H1 (cell line): ENCODE measurements at regions not wholly inside any gene's neighbourhood (a gene's known extent, or its start where the extent isn't known, plus 50 kb on each side); places are given as distances from the start of the nearest gene placed in this dataset.

Source experiments
- CTCF ChIA-PET: fragments of 300-600 bp; sonication (Branson Sonifier 250); formaldehyde crosslinking; loops from one replicate; lab custom pipeline; 2021; ENCODE audit not compliant: partially characterized antibody; lab: Charles Lee
- POLR2A ChIA-PET: fragments of 300-600 bp; sonication (Branson Sonifier 250); formaldehyde crosslinking; loops from one replicate; lab custom pipeline; 2021; ENCODE audit warnings: inconsistent platforms; ENCODE audit not compliant: partially characterized antibody; lab: Charles Lee
- DNase-seq, 2 experiments: peaks; one replicate each; pipeline versions ENCODE4 v3.0.0 to v3.0.0-alpha.2; 2010 to 2022; ENCODE audit warnings: low spot score in 2 of 2, low read depth in 1 of 2, mixed read lengths in 1 of 2
- FAIRE-seq: peaks from 2 replicates; lab custom pipeline; 2011; peaks lifted over from hg19 to GRCh38; lab: Jason Lieb, UNC
- H2AFZ ChIP-seq: 2 replicates; pipeline ENCODE4 v1.8.1; 2012; ENCODE audit warnings: low read length, inconsistent platforms
- H2AK5ac ChIP-seq: 2 replicates; pipeline ENCODE4 v1.6.1; 2013; ENCODE audit warnings: low read depth, low read length
- H2BK120ac ChIP-seq: replicated peaks from 2 replicates; pipeline ENCODE3; 2013; ENCODE audit warnings: low read depth, low read length, inconsistent platforms
- H2BK12ac ChIP-seq: 2 replicates; pipeline ENCODE4 v1.6.1; 2013; ENCODE audit warnings: low read depth, low read length
- H2BK15ac ChIP-seq: 2 replicates; pipeline ENCODE4 v1.6.1; 2013; ENCODE audit warnings: low read length
- H2BK20ac ChIP-seq: 2 replicates; pipeline ENCODE4 v1.6.1; 2013; ENCODE audit warnings: low read length
- H2BK5ac ChIP-seq: 2 replicates; pipeline ENCODE4 v1.6.1; 2013; ENCODE audit warnings: low read depth, low read length
- H3K14ac ChIP-seq: 2 replicates; pipeline ENCODE4 v1.6.1; 2013; ENCODE audit warnings: inconsistent platforms; ENCODE audit not compliant: insufficient read length
- H3K18ac ChIP-seq: 2 replicates; pipeline ENCODE4 v1.6.1; 2013; ENCODE audit warnings: low read length; ENCODE audit errors: extremely low read depth
- H3K23ac ChIP-seq: 2 replicates; pipeline ENCODE4 v1.6.1; 2013; ENCODE audit warnings: inconsistent platforms; ENCODE audit not compliant: insufficient read length
- H3K23me2 ChIP-seq: 2 replicates; pipeline ENCODE4 v1.6.1; 2013; ENCODE audit warnings: low read depth, low read length
- H3K27ac ChIP-seq: 2 replicates; pipeline ENCODE4 v1.6.1; 2011; ENCODE audit warnings: low read depth, low read length, inconsistent platforms
- H3K27me3 ChIP-seq, 4 experiments: replicated peaks in 1 of 4; 1 replicate in 1 of 4; 2 replicates in 3 of 4; pipeline versions ENCODE4 v1.6.1 to v1.8.1; 2011 to 2013; ENCODE audit warnings: low read length in 3 of 4, mild to moderate bottlenecking in 3 of 4, inconsistent platforms in 2 of 4, mixed read lengths in 2 of 4, moderate library complexity in 1 of 4; ENCODE audit not compliant: control insufficient read depth in 3 of 4, insufficient read depth in 3 of 4; ENCODE audit errors: extremely low read depth in 1 of 4
- H3K36me3 ChIP-seq, 4 experiments: 2 replicates each; pipeline versions ENCODE4 v1.6.1 to v1.8.1; 2011 to 2013; ENCODE audit warnings: mild to moderate bottlenecking in 4 of 4, low read length in 3 of 4, moderate library complexity in 2 of 4, control low read depth in 1 of 4, inconsistent platforms in 1 of 4; ENCODE audit not compliant: insufficient read depth in 4 of 4, control insufficient read depth in 2 of 4
- H3K4ac ChIP-seq: replicated peaks from 2 replicates; pipeline ENCODE3; 2013; ENCODE audit warnings: low read length, low read depth, mixed read lengths, inconsistent platforms; ENCODE audit not compliant: insufficient read length
- H3K4me1 ChIP-seq, 4 experiments: replicated peaks in 1 of 4; 1 replicate in 1 of 4; 2 replicates in 3 of 4; pipeline versions ENCODE4 v1.6.1 to v1.8.1; 2011 to 2013; ENCODE audit warnings: low read length in 3 of 4, inconsistent platforms in 2 of 4, mixed read lengths in 1 of 4; ENCODE audit not compliant: insufficient read depth in 4 of 4, control insufficient read depth in 3 of 4
- H3K4me2 ChIP-seq, 2 experiments: 2 replicates each; pipeline versions ENCODE4 v1.6.1 to v1.8.1; 2011 to 2013; ENCODE audit warnings: low read depth in 2 of 2, low read length in 2 of 2, control low read depth in 1 of 2, inconsistent platforms in 1 of 2, mild to moderate bottlenecking in 1 of 2; ENCODE audit not compliant: insufficient read depth in 1 of 2
- H3K4me3 ChIP-seq, 4 experiments: fragments of 200-600, 300-600 bp in 1 of 4; sonication (generic), shearing (Covaris generic), sonication (Bioruptor Twin) in 1 of 4; 2 replicates each; pipeline versions ENCODE4 v1.5.1 to v1.8.1; 2011 to 2016; ENCODE audit warnings: low read length in 4 of 4, low read depth in 3 of 4, control low read depth in 2 of 4, inconsistent platforms in 2 of 4, mild to moderate bottlenecking in 2 of 4, mixed read lengths in 1 of 4, moderate library complexity in 1 of 4; ENCODE audit not compliant: insufficient read depth in 2 of 4; ENCODE audit errors: extremely low read depth in 1 of 4
- H3K56ac ChIP-seq: replicated peaks from 2 replicates; pipeline ENCODE3; 2013; ENCODE audit warnings: low read depth, mild to moderate bottlenecking, mixed read lengths, low read length, inconsistent platforms; ENCODE audit not compliant: insufficient read length
- H3K79me1 ChIP-seq: 2 replicates; pipeline ENCODE4 v1.6.1; 2013; ENCODE audit warnings: low read depth, low read length, control low read depth
- H3K79me2 ChIP-seq, 2 experiments: 2 replicates each; pipeline versions ENCODE4 v1.6.1 to v1.8.1; 2012 to 2013; ENCODE audit warnings: low read length in 2 of 2, mild to moderate bottlenecking in 2 of 2, inconsistent platforms in 1 of 2; ENCODE audit not compliant: insufficient read depth in 2 of 2, control insufficient read depth in 1 of 2
- H3K9ac ChIP-seq, 4 experiments: replicated peaks in 1 of 4; 1 replicate in 1 of 4; 2 replicates in 3 of 4; pipeline versions ENCODE4 v1.6.1 to v1.8.1; 2011 to 2013; ENCODE audit warnings: low read depth in 3 of 4, low read length in 3 of 4, control low read depth in 2 of 4, mild to moderate bottlenecking in 2 of 4, moderate library complexity in 2 of 4, inconsistent platforms in 1 of 4; ENCODE audit errors: extremely low read depth in 1 of 4
- H3K9me3 ChIP-seq, 2 experiments: 2 replicates each; pipeline versions ENCODE4 v1.6.1 to v1.8.1; 2012 to 2013; ENCODE audit warnings: mild to moderate bottlenecking in 2 of 2, moderate library complexity in 2 of 2, control low read depth in 1 of 2, inconsistent platforms in 1 of 2, low read depth in 1 of 2, low read length in 1 of 2, mixed read lengths in 1 of 2; ENCODE audit not compliant: insufficient read depth in 2 of 2
- H4K20me1 ChIP-seq, 2 experiments: replicated peaks in 1 of 2; 2 replicates each; pipeline versions ENCODE3 to v1.8.1; 2011 to 2013; ENCODE audit warnings: inconsistent platforms in 2 of 2, low read length in 2 of 2, mild to moderate bottlenecking in 1 of 2; ENCODE audit not compliant: insufficient read depth in 2 of 2, control insufficient read depth in 1 of 2
- H4K5ac ChIP-seq: 2 replicates; pipeline ENCODE4 v1.6.1; 2013; ENCODE audit warnings: low read length, low read depth, mixed read lengths, inconsistent platforms; ENCODE audit not compliant: insufficient read length
- H4K8ac ChIP-seq: 2 replicates; pipeline ENCODE4 v1.8.0; 2013; ENCODE audit warnings: mild to moderate bottlenecking, moderate library complexity, low read length, inconsistent platforms; ENCODE audit not compliant: insufficient read depth; ENCODE audit errors: extremely low read depth
- H4K91ac ChIP-seq: replicated peaks from 2 replicates; pipeline ENCODE3; 2013; ENCODE audit warnings: low read length, mixed read lengths, inconsistent platforms; ENCODE audit not compliant: insufficient read length
- ASH2L ChIP-seq: fragments of 200-600, 300-600 bp; sonication (generic); IDR thresholded peaks from one replicate; pipeline ENCODE4 v1.7.1; 2017; ENCODE audit warnings: low read length
- BCL11A ChIP-seq, 2 experiments: IDR thresholded peaks; one replicate each; pipeline ENCODE4 v1.6.1; 2011; ENCODE audit warnings: low read depth in 2 of 2, low read length in 2 of 2, mild to moderate bottlenecking in 2 of 2
- CHD1 ChIP-seq: IDR thresholded peaks from 2 replicates; pipeline ENCODE4 v1.6.1; 2012; ENCODE audit warnings: low read depth, low read length, improper control_type of control experiment
- EP300 ChIP-seq, 2 experiments: IDR thresholded peaks; 1 replicate in 1 of 2; 2 replicates in 1 of 2; pipeline ENCODE4 v1.6.1; 2011 to 2012; ENCODE audit warnings: low read depth in 2 of 2, low read length in 2 of 2, mild to moderate bottlenecking in 2 of 2, borderline replicate concordance in 1 of 2, inconsistent platforms in 1 of 2, moderate library complexity in 1 of 2
- HDAC2 ChIP-seq, 2 experiments: fragments of 300-600 bp in 1 of 2; sonication (generic) in 1 of 2; IDR thresholded peaks; 2 replicates each; pipeline ENCODE4 v1.6.1; 2011 to 2012; ENCODE audit warnings: low read depth in 2 of 2, low read length in 2 of 2, mild to moderate bottlenecking in 2 of 2, moderate library complexity in 2 of 2, borderline replicate concordance in 1 of 2, inconsistent platforms in 1 of 2
- HDAC6 ChIP-seq: IDR thresholded peaks from one replicate; pipeline ENCODE4 v1.7.1; 2012; ENCODE audit warnings: low read depth, mild to moderate bottlenecking, inconsistent platforms, low read length, moderate library complexity
- JUN ChIP-seq: IDR thresholded peaks from 2 replicates; pipeline ENCODE4 v1.6.1; 2011; ENCODE audit warnings: low read depth, mild to moderate bottlenecking, improper control_type of control experiment, low read length
- NANOG ChIP-seq: IDR thresholded peaks from 2 replicates; pipeline ENCODE4 v1.6.1; 2011; ENCODE audit warnings: low read length, low read depth, mild to moderate bottlenecking, inconsistent platforms; ENCODE audit not compliant: insufficient read depth, poor library complexity, severe bottlenecking
- NRF1 ChIP-seq: IDR thresholded peaks from 2 replicates; pipeline ENCODE4 v1.6.1; 2011; ENCODE audit warnings: mild to moderate bottlenecking, low read depth, low read length, improper control_type of control experiment
- POLR2AphosphoS5 ChIP-seq: IDR thresholded peaks from 2 replicates; pipeline ENCODE4 v1.6.1; 2011; ENCODE audit warnings: low read depth, low read length
- RBBP5 ChIP-seq: IDR thresholded peaks from 2 replicates; pipeline ENCODE4 v1.7.1; 2012; ENCODE audit warnings: low read depth, mild to moderate bottlenecking, inconsistent platforms, low read length, moderate library complexity, borderline replicate concordance
- RFX5 ChIP-seq: IDR thresholded peaks from 2 replicates; pipeline ENCODE4 v1.6.1; 2011; ENCODE audit warnings: low read depth, low read length, improper control_type of control experiment, borderline replicate concordance
- SRF ChIP-seq: IDR thresholded peaks from 2 replicates; pipeline ENCODE4 v1.6.1; 2011; ENCODE audit warnings: mild to moderate bottlenecking, low read depth, low read length, moderate library complexity
- TAF1 ChIP-seq: IDR thresholded peaks from 2 replicates; pipeline ENCODE4 v1.6.1; 2011; ENCODE audit warnings: mild to moderate bottlenecking, low read depth, low read length
- YY1 ChIP-seq: IDR thresholded peaks from 2 replicates; pipeline ENCODE4 v1.6.1; 2011; ENCODE audit warnings: low read depth, mild to moderate bottlenecking, low read length
- WGBS, 2 experiments: shearing (Covaris generic) in 1 of 2; methylation state at CpG; one replicate each; pipeline versions ENCODE4 v1.1.6 to v1.1.7; 2013 to 2015; ENCODE audit warnings: low lambda C conversion rate in 2 of 2, mixed read lengths in 2 of 2, inconsistent platforms in 1 of 2, low coverage in 1 of 2, missing lambda C conversion rate in 1 of 2; ENCODE audit not compliant: insufficient replicate concordance in 2 of 2, insufficient coverage in 1 of 2, insufficient read length in 1 of 2; ENCODE audit errors: extremely low coverage in 1 of 2, missing lambda C conversion rate in 1 of 2; 5-methylcytosine and 5-hydroxymethylcytosine counted together

DNA sequence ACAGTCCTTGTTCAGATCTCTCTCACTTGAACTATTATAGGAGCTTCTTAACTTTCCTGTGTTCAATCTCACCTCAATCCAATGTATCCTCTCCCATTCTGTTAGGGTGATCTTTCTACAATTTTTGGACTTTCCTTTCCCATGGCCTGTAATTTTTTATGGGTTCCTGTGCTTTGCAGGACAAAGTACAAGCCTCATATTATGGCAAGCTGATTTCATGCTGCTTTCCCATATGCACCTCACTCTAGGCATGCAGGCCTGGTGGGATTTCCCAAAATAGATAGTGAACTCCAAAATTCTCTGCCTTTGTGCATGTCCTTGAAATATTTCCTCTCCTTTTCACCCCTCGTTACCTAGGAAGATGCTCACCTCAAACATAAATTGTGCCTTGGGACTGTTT, 499.4 kb downstream of the NAV3 start:
- Histone ChIP-seq H3K79me2 (no peaks in the 10 kb centered on the region), H3K14ac (no peak overlapping the region), H2BK20ac (no peak overlapping the region), H3K9me3 (no peaks in the 10 kb centered on the region), H4K5ac (no peak overlapping the region), H3K4me1 (no peaks in the 10 kb centered on the region), H3K56ac (no peak overlapping the region), H3K36me3 (no peaks in the 10 kb centered on the region), H4K20me1 (no peaks in the 10 kb centered on the region), H3K27me3 (no peaks in the 10 kb centered on the region), H3K4ac (no peak overlapping the region), H3K23ac (no peak overlapping the region), H2AFZ (no peak overlapping the region), H2BK120ac (no peak overlapping the region), H2BK12ac (no peak overlapping the region), H3K4me2 (no peak overlapping the region), H3K9ac (no peak overlapping the region), H3K4me3 (no peak overlapping the region), H3K79me1 (no peaks in the 10 kb centered on the region), H2AK5ac (no peak overlapping the region), H4K8ac (no peak overlapping the region), H2BK5ac (no peak overlapping the region), H4K91ac (no peak overlapping the region), H2BK15ac (no peak overlapping the region), H3K18ac (no peak overlapping the region), H3K23me2 (no peaks in the 10 kb centered on the region), H3K27ac (no peak overlapping the region)
- FAIRE-seq (no peak), DNase-seq (no peak)
- POLR2A ChIA-PET = no interaction called here
- CTCF ChIA-PET = interaction anchor here (1.3 kb wide), 1 partner anchor 22 kb away, joined by 3 read pairs; no protein-coding TSS in a partner anchor
- WGBS, 2 experiments = 86% methylated on average over 1 of the region's 1 CpG; no CpG with 5 or more reads in 1 of the 2 experiments
- TF ChIP-seq SRF = no peak
- no peak for TF ChIP-seq HDAC2 (IDR thresholded peaks at IDR 0.05; ENCODE audit: borderline replicate concordance in 1 of 2, low read depth in 2 of 2, low read length in 2 of 2)
- no peak for TF ChIP-seq HDAC6
- TF ChIP-seq TAF1 = no peak
- TF ChIP-seq YY1 = no peak
- no peak for TF ChIP-seq RFX5
- no peak for TF ChIP-seq NRF1
- no peak for TF ChIP-seq BCL11A (IDR thresholded peaks at IDR 0.05; ENCODE audit: low read depth in 2 of 2, low read length in 2 of 2)
- TF ChIP-seq NANOG = no peak
- no peak for TF ChIP-seq EP300 (IDR thresholded peaks at IDR 0.05; ENCODE audit: borderline replicate concordance in 1 of 2, low read depth in 2 of 2, low read length in 2 of 2)
- no peak for TF ChIP-seq ASH2L
- TF ChIP-seq RBBP5 = no peak
- no peak for TF ChIP-seq CHD1
- TF ChIP-seq POLR2AphosphoS5 = no peak
- no peak for TF ChIP-seq JUN
